COLO668 (cell line): ENCODE measurements at regions not wholly inside any gene's neighbourhood (a gene's known extent, or its start where the extent isn't known, plus 50 kb on each side); places are given as distances from the start of the nearest gene placed in this dataset.
"Not testable (repeated sequence)": the region's sequence is repeated elsewhere in the genome, so short reads cannot be mapped to it uniquely, and the experiment has no call there.

Source experiments
- DNase-seq: peaks from one replicate; lab custom pipeline; 2025; ENCODE audit not compliant: unreplicated experiment; lab: John Stamatoyannopoulos, UW

- DNase-seq: no peak
Measured at GRCh38 chr1:56135069-56135863, 444.1 kb downstream of the PLPP3 start.

DNA sequence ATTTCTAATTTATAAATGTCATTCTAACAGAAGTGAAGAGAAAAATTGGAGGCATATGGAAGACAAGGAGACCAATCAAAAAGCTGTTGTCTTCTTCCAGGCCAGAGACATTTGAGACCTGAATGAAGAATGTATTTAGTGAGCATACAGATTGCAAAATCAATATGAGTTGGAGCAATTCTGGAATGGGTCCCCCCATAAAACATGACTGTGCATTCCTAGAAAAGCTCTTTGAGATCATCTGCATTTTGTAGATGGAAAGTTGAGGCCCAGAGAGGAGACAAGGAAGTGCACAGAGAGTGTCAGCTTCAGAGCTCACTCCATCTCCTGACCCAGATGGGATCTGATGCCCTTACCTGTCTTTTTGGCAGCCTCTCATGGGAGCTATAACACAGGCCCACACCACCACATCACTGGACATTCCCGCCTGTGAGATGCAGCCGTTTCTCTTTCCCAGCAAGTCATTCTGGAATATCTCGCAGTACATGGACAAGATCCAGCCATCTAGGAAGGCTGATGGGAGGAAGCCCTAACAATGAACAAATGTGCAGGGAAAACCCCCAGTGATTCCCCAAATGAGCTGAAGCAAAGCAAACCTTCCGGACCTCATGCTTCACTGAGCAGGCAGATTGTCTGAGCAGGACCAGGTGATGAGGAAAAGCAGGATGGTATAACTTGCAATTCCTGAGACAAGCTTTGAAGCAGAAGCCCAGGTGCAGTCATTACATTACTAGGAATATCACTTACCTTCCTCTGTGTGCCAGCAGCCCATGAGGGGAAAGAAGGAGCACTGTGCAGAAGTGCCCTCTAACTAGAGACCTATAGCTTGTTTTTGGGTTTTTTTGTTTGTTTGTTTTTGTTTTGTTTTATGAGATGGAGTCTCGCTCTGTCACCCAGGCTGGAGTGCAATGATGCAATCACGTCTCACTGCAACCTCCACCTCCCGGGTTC is 445.6 kb downstream of the PLPP3 start:
- peak; percentile 65 for DNase-seq

DNA sequence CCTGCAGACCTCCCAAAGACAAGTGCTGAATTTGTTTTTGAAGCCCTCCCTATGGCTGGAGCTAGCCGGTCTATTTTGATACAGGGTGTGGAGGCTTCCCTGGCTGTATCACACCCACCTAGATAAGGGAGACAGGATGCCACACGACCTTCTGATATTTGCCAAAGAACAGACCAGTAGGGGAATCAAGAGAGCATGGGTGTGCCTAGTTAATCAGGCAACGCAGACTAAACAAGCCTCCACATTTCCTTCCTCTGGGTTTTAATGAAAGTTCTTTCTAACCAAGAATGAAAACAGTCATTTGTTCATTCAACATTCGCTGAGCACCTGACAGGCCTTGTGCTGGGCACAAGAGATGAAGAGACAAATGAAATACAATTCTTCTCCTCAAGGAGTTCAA is 446.8 kb downstream of the PLPP3 start:
- no peak for DNase-seq

DNA sequence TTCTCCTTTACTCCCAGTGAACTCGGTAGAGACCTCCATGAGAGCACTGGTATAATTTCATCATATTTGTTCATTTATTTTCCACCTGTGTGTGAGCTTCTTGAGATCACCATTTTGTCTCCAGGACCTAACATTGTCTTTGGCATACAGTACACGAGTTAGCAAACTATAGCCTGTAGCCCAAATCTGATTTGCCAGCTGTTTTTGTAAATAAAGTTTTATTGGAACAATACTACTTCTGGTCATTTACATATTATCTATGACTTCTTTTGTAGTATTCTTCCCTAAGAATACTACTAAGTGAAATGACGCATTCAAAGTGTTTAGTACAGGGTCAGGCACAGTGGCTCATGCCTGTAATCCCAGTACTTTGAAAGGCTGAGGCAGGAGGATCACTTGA is 449.5 kb downstream of the PLPP3 start:
- no peak for DNase-seq

GRCh38 chr1:56125316-56125715 is 454.0 kb downstream of the PLPP3 start:
- no peak for DNase-seq

DNA sequence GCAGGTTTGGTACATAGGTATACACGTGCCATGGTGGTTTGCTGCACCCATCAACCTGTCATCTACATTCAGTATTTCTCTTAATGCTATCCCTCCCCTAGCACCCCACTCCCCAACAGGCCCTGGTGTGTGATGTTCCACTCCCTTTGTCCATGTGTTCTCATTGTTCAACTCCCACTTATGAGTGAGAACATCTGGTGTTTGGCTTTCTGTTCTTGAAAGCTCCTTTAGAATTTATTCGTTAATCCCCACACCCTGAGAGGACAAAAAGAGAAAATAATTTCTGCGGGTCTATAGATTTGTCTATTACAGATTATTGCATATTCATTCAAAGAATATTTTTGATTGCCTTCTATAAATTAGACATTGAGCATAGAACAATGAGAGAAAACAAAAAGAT is 455.5 kb downstream of the PLPP3 start:
- no peak for DNase-seq

- DNase-seq: no peak
Measured at GRCh38 chr1:56123421-56123820, 455.9 kb downstream of the PLPP3 start.

GRCh38 chr1:56120021-56120420 is 459.3 kb downstream of the PLPP3 start:
- DNase-seq: no peak

DNA sequence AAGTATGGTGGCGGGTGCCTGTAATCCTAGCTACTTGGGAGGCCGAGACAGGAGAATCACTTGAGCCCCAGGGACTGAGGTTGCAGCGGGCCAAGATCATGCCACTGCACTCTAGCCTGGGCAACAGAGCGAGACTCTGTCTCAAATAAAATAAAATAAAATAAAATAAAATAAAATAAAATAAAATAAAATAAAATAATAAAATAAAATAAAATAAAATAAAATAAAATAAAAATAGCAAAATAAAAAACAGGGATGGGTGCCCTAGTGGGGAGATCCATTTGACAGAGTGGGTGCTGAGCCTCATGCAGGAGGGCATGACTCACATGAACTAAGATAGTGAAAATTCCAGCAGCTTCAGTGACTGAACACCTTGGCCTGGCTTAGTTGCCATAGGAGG is 460.7 kb downstream of the PLPP3 start:
- DNase-seq: not testable (repeated sequence)

DNA sequence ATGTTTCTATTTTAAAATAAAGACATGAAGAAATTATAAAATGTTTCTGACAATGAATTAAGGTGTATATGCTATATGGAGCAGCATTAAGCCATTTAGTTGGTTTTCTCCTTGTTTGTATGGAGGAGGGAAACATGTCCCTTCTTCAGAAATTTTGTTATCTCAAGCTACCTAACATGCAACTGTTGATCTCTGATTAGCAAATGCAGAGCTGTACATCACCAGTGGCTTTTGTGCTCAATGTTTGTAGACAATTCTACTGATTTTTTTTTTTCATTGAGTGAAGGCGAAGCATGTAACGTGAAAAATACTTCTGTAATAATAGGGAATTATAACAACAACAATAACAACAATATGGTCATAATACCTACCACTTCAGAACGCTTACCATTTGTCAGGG is 463.7 kb downstream of the PLPP3 start:
- no peak for DNase-seq

GRCh38 chr1:56113679-56114078 is 465.7 kb downstream of the PLPP3 start:
- DNase-seq: no peak

DNA sequence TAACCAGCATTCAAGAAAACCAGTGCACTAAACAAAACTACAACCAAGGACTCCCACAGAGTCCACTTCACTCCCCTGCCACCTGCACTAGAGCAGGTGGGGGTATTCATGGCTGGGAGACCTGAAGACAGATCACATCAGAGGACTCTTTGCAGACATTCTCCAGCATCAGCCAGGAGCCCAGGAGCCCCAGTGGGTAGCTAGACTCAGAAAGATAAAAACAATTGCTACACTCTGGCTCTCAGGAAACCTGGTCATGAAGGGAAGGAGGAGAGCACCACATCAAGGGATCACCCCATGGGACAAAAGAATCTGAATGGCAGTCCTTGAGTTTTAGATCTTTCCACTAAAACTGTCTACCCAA is 472.1 kb downstream of the PLPP3 start:
- no peak for DNase-seq

- DNase-seq: no peak
Measured at GRCh38 chr1:56106531-56107274, 472.7 kb downstream of the PLPP3 start.

DNA sequence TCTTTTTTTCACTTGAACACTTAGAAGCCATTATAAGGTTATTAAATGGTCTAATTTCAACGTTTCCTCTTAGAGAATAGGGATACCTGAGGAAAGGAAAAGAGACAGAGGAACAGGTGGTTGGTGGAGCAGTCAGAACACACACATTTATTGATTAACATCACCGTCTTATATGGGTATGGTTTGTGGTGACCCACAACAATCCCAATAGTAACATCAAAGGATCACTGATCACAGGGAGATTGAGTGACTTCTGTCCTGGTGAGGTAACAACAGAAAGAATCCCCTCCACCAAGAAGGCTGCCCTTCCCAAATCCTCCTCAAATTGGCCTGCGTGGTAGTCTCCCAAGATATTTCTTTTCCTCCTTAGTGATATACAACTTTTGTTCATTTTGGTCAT is 474.0 kb downstream of the PLPP3 start:
- no peak for DNase-seq

DNA sequence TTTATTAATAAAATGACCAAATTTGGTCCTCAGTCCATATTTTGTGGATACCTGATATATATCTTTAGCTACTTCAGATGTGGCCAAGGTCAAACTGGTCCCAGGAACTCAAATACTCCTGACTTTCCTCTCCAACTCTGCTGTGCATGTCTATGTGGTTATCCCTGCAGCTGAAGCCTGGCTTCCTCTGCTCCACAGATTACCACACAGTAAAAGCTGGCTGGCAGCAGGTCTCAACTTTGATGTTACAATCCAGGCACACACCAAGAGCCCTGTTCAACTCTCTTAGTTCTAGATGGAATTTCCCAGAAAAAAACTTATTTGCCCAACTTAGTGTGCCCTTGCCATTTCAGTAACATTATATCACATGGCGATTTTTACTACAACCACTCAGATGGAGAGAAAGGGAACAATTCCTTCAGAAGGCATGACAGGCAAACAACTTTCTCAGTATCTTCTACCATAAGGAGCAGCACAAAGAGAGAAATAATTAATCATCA is 479.5 kb downstream of the PLPP3 start:
- no peak for DNase-seq

- no peak for DNase-seq
Measured at GRCh38 chr1:56098946-56099345, 480.4 kb downstream of the PLPP3 start.

GRCh38 chr1:56097713-56098112 is 481.6 kb downstream of the PLPP3 start:
- DNase-seq: no peak

GRCh38 chr1:56095696-56096665 is 483.4 kb downstream of the PLPP3 start:
- DNase-seq: no peak

GRCh38 chr1:56094168-56094567 is 485.2 kb downstream of the PLPP3 start:
- DNase-seq: no peak
